Spleen (tissue), 7 donors: ENCODE measurements at regions not wholly inside any gene's neighbourhood (a gene's known extent, or its start where the extent isn't known, plus 50 kb on each side); places are given as distances from the start of the nearest gene placed in this dataset.

Experiments
- POLR2AphosphoS5 ChIP-seq, 3 donors: sonication (generic); formaldehyde crosslinking; IDR thresholded peaks; one replicate each; pipeline ENCODE4 v1.5.1; 2017; ENCODE audit warnings: antibody characterized with exemption in 3 of 3
- TF ChIP-seq, protein P1 (sequence below), 11 experiments: fragments of 200-600 bp in 7 of 11; fragments of 450-650 bp in 4 of 11; sonication (generic) in 4 of 11; IDR thresholded peaks in 8 of 11; conservative IDR thresholded peaks in 3 of 11; 1 replicate in 7 of 11; 2 replicates in 4 of 11; pipeline versions ENCODE4 v1.4.0 to v1.8.0; 2016 to 2021; ENCODE audit warnings: antibody characterized with exemption in 11 of 11, inconsistent platforms in 4 of 11, mild to moderate bottlenecking in 1 of 11
- donor health status: DM: no; HTN: no; CAD: no; lungs with moderate emphysema.
- donor health status: DM: no; HTN: no; CAD: no.
- donor health status: DM: no; HTN: no; CAD: no.

DNA sequence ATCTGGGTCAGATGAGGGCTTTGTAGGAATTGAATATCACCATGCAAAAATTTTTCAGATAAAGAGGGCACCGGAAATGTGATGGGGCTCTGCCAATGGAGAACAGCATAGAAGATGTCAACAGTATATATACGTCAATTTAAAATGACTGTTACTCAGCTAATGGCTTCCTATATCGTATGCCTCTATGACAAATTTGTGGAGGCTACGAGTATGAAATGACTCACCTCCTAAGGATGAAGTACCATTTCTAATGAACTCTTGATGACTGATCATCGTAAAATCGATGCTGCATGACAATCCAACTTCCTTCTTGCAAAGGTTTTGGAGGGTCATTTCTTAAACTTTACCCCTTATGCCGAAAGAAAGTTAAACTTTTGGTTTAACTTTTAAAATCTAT, 450.3 kb upstream of the ZP4 start:
- TF ChIP-seq, protein P1, sequence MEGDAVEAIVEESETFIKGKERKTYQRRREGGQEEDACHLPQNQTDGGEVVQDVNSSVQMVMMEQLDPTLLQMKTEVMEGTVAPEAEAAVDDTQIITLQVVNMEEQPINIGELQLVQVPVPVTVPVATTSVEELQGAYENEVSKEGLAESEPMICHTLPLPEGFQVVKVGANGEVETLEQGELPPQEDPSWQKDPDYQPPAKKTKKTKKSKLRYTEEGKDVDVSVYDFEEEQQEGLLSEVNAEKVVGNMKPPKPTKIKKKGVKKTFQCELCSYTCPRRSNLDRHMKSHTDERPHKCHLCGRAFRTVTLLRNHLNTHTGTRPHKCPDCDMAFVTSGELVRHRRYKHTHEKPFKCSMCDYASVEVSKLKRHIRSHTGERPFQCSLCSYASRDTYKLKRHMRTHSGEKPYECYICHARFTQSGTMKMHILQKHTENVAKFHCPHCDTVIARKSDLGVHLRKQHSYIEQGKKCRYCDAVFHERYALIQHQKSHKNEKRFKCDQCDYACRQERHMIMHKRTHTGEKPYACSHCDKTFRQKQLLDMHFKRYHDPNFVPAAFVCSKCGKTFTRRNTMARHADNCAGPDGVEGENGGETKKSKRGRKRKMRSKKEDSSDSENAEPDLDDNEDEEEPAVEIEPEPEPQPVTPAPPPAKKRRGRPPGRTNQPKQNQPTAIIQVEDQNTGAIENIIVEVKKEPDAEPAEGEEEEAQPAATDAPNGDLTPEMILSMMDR (IDR thresholded peaks at IDR 0.05 in 8 of 11, conservative IDR thresholded peaks at IDR 0.05 in 3 of 11) = no peak
- no peak for TF ChIP-seq POLR2AphosphoS5 (IDR thresholded peaks at IDR 0.05)
